OCI-LY3 (cell line): ENCODE measurements at regions not wholly inside any gene's neighbourhood (a gene's known extent, or its start where the extent isn't known, plus 50 kb on each side); places are given as distances from the start of the nearest gene placed in this dataset.
"Not testable (repeated sequence)": the region's sequence is repeated elsewhere in the genome, so short reads cannot be mapped to it uniquely, and the experiment has no call there.

Experiments
- H2AFZ ChIP-seq: fragments of 200-600, 300-600 bp; shearing (Covaris generic); 2 replicates; pipeline ENCODE4 v1.6.0; 2014; ENCODE audit warnings: antibody characterized with exemption, low read depth, low read length
- H3K27ac ChIP-seq: fragments of 200-600, 300-600 bp; sonication (generic); 2 replicates; pipeline ENCODE4 v1.5.1; 2014; ENCODE audit warnings: mild to moderate bottlenecking, low read length, moderate library complexity, mixed read lengths
- H3K27me3 ChIP-seq: fragments of 200-600, 300-600 bp; sonication (generic); 2 replicates; pipeline ENCODE4 v1.6.1; 2014; ENCODE audit warnings: low read depth, low read length, mixed read lengths
- H3K36me3 ChIP-seq: fragments of 200-600, 300-600 bp; sonication (generic); replicated peaks from 2 replicates; pipeline ENCODE3; 2014; ENCODE audit warnings: low read depth, low read length, mixed read lengths
- H3K4me1 ChIP-seq: fragments of 300-600, 200-600 bp; sonication (generic); 2 replicates; pipeline ENCODE4 v1.6.1; 2014; ENCODE audit warnings: low read length, mixed read lengths
- H3K4me2 ChIP-seq: fragments of 200-600, 300-600 bp; sonication (generic); 2 replicates; pipeline ENCODE4 v1.6.1; 2014; ENCODE audit warnings: low read length, mixed read lengths
- H3K4me3 ChIP-seq: fragments of 300-600, 200-600 bp; sonication (generic); 2 replicates; pipeline ENCODE4 v1.5.1; 2014; ENCODE audit warnings: antibody characterized with exemption, mild to moderate bottlenecking, low read length, moderate library complexity
- H3K79me2 ChIP-seq: fragments of 300-600, 200-600 bp; shearing (Covaris generic); 2 replicates; pipeline ENCODE4 v1.6.1; 2014; ENCODE audit warnings: mild to moderate bottlenecking, low read length, mixed read lengths
- H3K9ac ChIP-seq: fragments of 300-600, 200-600 bp; shearing (Covaris generic); 2 replicates; pipeline ENCODE4 v1.6.0; 2014; ENCODE audit warnings: mild to moderate bottlenecking, low read length, moderate library complexity
- H3K9me3 ChIP-seq: fragments of 200-600, 300-600 bp; shearing (Covaris generic); 2 replicates; pipeline ENCODE4 v1.6.1; 2014; ENCODE audit warnings: low read length, mixed read lengths; ENCODE audit not compliant: insufficient read depth
- H4K20me1 ChIP-seq: fragments of 200-600, 300-600 bp; sonication (generic); 2 replicates; pipeline ENCODE4 v1.6.1; 2016; ENCODE audit warnings: low read length, mixed read lengths; ENCODE audit not compliant: insufficient read depth

DNA sequence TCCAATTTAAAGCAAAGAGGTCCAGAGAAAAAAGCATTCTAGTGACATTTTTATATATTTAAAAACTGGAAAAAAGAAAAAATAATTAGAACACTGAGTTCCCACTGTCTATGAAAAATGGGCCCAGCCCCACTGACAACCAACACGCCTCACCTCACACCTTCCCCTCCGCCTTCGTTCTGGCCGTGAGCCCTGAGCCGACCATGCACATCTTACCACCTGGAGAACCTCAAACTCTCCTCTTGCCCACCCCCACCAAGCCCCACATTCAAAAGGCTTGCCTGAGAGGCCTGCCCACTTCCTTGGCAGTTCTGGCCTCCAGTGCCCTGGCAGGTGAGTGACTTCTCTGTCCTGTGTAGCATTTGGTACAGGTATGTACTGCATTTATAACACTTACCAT is 63.9 kb upstream of the PLGLB2 start:
- H3K36me3 ChIP-seq, H4K20me1 ChIP-seq, H3K4me1 ChIP-seq, H3K27me3 ChIP-seq, H3K9ac ChIP-seq, H3K79me2 ChIP-seq, H3K27ac ChIP-seq, H3K4me2 ChIP-seq, H3K9me3 ChIP-seq, H2AFZ ChIP-seq, H3K4me3 ChIP-seq: not testable (repeated sequence)

DNA sequence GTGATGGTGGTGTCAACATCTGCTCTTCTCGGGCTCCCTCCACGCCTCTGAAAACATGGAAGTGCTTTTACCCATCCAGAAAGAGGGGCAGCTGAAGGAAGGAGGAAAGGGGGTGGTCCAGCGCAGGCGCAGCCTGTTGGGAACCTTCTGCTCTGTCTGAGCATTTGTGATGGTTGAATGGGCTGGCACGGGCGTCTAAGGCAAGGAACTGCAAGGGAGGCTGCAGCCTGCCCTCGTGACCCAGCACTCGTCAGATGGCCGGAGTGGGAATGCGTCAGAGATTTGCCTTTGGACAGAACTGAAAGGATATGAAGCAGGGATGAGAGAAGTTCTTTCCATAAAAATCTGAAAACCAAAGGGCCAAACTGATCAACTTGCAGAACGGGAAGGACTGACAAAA is 62.3 kb upstream of the PLGLB2 start:
- H4K20me1 ChIP-seq, H3K9me3 ChIP-seq, H3K27ac ChIP-seq, H3K79me2 ChIP-seq, H3K9ac ChIP-seq, H3K27me3 ChIP-seq, H3K4me2 ChIP-seq, H2AFZ ChIP-seq, H3K4me1 ChIP-seq, H3K36me3 ChIP-seq, H3K4me3 ChIP-seq: not testable (repeated sequence)

DNA sequence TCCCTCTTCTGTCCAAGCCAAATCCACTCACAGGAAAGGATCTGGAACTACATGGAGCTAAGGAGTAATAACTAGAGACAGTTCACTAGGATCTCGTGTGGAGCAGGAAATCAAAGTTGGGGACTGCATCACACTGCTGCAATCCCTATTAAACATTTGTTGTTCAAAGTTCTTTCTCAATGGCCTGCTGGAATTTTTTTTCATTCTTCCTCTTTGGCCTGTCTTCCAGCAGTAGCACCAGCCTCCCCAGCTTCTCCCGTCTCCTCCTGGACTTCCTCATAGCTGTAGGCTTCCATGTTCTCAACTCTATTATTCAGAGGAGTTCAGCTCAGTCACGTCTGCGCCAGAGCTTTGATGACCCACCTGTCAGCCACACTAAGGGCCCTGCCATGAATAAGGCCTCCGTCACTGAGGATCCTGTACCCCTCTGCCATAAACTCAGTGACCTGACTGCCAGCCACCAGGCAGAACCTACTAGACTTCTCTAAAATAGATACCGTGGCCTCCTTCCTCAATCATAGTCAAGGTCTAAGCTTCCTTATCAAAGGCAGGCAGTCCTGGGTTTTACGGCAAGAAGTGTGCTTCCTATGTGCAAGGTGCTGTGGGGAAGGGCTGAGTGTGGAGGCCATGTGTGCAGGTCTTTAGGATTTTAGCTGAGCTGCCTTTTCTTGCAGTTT is 60.9 kb upstream of the PLGLB2 start:
- not testable (repeated sequence) for H2AFZ ChIP-seq, H3K36me3 ChIP-seq, H3K4me2 ChIP-seq, H3K9me3 ChIP-seq, H3K27ac ChIP-seq, H3K27me3 ChIP-seq, H3K9ac ChIP-seq, H3K4me1 ChIP-seq, H3K4me3 ChIP-seq, H4K20me1 ChIP-seq, H3K79me2 ChIP-seq

DNA sequence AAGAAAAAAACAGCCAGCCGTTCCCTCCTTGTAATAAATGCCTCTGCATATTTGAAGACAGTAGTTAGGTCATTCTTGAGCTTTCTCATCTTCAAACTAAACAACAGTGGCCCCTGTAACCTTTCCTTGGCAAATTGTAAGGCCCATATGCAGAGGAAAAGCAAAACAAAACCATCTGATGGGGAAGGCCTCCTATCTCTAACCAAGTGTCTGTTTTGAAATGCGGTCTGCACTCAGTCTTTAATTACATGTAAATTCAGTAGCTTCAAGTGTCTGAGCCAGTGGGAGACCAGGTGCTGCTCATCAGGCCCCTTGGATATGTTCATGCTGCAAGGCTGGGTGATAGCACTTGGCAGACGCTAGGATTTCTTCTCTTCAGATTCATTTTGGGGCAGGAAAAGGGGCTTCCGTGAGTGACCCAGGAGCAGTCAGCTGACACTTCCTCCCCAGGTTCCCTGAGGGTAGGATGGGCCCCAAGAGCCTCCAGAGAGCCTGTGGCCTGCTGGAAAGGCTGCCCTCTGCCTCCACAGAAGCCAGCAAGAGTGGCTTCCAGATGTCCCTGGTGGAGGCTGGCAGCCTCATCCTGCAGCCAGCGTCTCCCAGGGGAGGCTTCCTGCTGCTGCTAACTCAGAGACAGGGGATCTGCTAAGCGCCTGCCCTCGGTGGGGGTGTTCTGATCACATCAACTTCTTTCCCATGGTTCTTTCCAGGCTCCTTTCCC is 60.2 kb upstream of the PLGLB2 start:
- not testable (repeated sequence) for H3K27ac ChIP-seq, H4K20me1 ChIP-seq, H3K79me2 ChIP-seq, H3K36me3 ChIP-seq, H3K27me3 ChIP-seq, H3K9ac ChIP-seq, H2AFZ ChIP-seq, H3K9me3 ChIP-seq, H3K4me1 ChIP-seq, H3K4me3 ChIP-seq, H3K4me2 ChIP-seq

DNA sequence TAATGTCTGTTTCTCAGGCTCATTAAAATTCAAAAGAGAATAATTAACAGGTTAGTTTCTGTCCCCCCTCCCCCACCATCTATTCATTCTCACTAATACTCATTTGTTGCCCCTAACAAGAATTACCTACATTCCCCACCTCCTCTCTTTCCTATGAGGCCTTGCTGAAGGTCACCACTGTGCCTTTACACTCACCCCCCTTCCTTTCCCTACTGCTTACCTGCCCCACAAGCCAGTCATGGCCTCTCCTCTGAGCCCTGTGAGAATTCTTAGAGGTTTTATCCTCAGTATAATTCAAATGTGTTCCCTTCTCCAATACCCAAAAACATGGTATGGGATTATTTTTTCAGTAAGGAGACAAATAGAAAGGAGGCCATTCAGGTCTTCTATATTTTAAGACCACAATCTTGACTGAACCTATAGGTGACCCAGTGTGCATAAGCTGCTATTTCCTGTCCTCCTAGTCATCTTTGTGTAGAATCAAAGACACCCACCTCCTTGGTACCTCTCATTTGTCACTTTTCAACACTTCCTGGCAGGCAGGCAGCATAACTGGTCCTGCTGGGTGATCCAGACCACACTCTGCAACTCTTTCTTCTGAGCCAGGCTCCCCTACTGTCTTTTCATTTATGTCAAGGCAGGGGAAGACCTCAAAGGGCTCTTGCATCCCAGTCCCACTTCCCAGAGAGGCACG is 55.8 kb upstream of the PLGLB2 start:
- H2AFZ ChIP-seq, H3K79me2 ChIP-seq, H3K9me3 ChIP-seq, H3K27me3 ChIP-seq, H3K27ac ChIP-seq, H3K4me2 ChIP-seq, H3K4me3 ChIP-seq, H4K20me1 ChIP-seq, H3K9ac ChIP-seq, H3K4me1 ChIP-seq, H3K36me3 ChIP-seq: not testable (repeated sequence)

DNA sequence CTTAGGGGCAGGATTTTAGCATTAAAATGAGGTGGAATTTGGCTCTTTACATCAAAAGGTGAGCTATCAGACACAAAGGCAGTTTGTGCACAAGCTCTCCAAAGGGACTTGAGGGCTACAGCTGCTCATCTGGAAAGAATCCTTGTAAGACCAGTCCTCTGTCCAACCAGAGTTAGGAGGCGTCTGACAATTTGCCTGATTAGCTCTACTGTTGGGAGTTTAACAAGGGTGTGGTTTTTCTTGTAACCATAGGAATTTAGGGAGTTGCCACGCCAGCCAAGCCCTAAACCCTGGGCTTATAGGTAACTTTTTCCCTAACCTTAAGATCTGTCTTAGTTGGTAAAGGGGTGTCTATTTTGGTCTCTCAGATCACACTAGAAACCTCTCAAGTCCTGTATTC is 55.0 kb upstream of the PLGLB2 start:
- H3K4me1 ChIP-seq, H4K20me1 ChIP-seq, H3K4me2 ChIP-seq, H3K27me3 ChIP-seq, H3K27ac ChIP-seq, H3K79me2 ChIP-seq, H2AFZ ChIP-seq, H3K4me3 ChIP-seq, H3K9me3 ChIP-seq, H3K9ac ChIP-seq, H3K36me3 ChIP-seq: not testable (repeated sequence)

DNA sequence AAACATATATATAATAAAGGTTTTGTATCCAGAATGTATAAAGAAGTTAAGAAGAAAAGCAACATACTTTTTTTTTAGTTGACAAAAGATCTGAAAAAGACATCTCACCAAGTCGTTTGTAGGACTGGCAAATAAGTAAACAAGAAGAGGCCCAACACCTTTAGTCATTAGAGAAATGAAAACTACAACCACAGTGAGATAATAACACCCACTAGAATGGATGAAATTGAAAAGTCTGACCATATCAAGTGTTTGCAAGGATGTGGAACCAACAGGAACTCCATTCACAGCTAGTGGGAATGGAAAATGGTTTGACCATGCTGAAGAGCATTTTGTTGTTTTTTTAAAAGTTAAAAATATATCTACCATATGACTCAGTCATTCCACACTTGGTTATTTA is 54.0 kb upstream of the PLGLB2 start:
- not testable (repeated sequence) for H4K20me1 ChIP-seq, H3K9me3 ChIP-seq, H3K36me3 ChIP-seq, H3K4me3 ChIP-seq, H3K9ac ChIP-seq, H3K27me3 ChIP-seq, H3K4me1 ChIP-seq, H3K79me2 ChIP-seq, H2AFZ ChIP-seq, H3K27ac ChIP-seq, H3K4me2 ChIP-seq

DNA sequence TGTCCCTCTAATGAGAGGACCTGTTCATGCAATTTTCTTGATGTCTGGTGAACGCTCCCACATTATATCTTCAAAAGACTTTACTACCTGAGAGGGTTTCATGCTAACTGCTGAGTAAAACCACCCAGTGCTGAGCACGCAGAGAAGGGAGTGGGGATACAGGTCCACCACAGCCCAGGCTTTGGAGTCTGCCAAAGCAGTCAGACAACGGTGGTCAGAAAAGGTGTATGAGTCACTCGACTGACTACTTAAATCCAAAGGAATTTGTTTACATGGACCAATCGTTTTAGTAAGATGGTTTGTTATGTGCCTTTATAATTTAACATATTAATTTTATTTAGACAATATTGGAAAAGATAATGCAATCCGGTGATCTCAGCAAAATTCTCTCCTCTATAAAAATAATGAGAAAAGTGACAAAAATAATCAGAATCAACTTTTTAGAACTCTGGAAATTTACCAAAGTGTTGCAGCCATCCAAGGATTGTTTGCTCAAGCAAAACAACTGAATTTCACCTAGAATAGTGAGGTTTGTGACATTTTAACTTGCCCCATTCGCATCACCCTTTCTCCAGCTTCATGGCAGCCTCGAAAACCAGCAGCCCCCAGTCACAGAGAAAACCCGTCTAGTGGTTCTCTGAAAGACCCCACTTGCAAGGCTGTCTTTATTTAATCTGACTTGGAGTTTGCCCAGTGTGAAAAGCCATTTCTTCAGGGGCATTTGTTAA is 52.1 kb upstream of the PLGLB2 start:
- H4K20me1 ChIP-seq, H2AFZ ChIP-seq, H3K9me3 ChIP-seq, H3K4me3 ChIP-seq, H3K27ac ChIP-seq, H3K9ac ChIP-seq, H3K36me3 ChIP-seq, H3K4me1 ChIP-seq, H3K79me2 ChIP-seq, H3K27me3 ChIP-seq, H3K4me2 ChIP-seq: not testable (repeated sequence)
